Body of pancreas (tissue), 4 donors: ENCODE measurements at regions not wholly inside any gene's neighbourhood (a gene's known extent, or its start where the extent isn't known, plus 50 kb on each side); places are given as distances from the start of the nearest gene placed in this dataset.

Source experiments
- CTCF ChIP-seq, 7 experiments: fragments of 450-650 bp in 4 of 7; fragments of 200-600 bp in 3 of 7; sonication (generic) in 3 of 7; IDR thresholded peaks; one replicate each; pipeline ENCODE4 v1.5.1; 2016 to 2019; ENCODE audit warnings: antibody characterized with exemption in 7 of 7
- POLR2A ChIP-seq, 3 donors: fragments of 450-650 bp; IDR thresholded peaks; one replicate each; pipeline ENCODE4 v1.6.1; 2016; ENCODE audit warnings: antibody characterized with exemption in 3 of 3, mild to moderate bottlenecking in 2 of 3

GRCh38 chr19:20371911-20372310 is 193.7 kb downstream of the ZNF737 start:
- TF ChIP-seq POLR2A (IDR thresholded peaks at IDR 0.05) (no peak), CTCF (IDR thresholded peaks at IDR 0.05) (no peak)
